GM10266 (cell line): ENCODE measurements at regions not wholly inside any gene's neighbourhood (a gene's known extent, or its start where the extent isn't known, plus 50 kb on each side); places are given as distances from the start of the nearest gene placed in this dataset.

Source experiments
- DNase-seq: peaks from one replicate; pipeline ENCODE4 v3.0.0; 2012; ENCODE audit errors: extremely low spot score
- CTCF ChIP-seq: IDR thresholded peaks from 2 replicates; pipeline ENCODE4 v1.5.1; 2012; ENCODE audit warnings: mild to moderate bottlenecking, low read depth; ENCODE audit not compliant: control insufficient read depth, insufficient read depth; ENCODE audit errors: missing control alignments

- DNase-seq = no peak
- no peak for TF ChIP-seq CTCF
Observed at GRCh38 chr2:128726236-128726635, 407.6 kb upstream of the HS6ST1 start.

GRCh38 chr2:128726911-128727310 lies 408.2 kb upstream of the HS6ST1 start:
- no peak for DNase-seq
- TF ChIP-seq CTCF = no peak

- TF ChIP-seq CTCF = no peak
- no peak for DNase-seq
Observed at GRCh38 chr2:128727404-128727803, 408.7 kb upstream of the HS6ST1 start.

DNA sequence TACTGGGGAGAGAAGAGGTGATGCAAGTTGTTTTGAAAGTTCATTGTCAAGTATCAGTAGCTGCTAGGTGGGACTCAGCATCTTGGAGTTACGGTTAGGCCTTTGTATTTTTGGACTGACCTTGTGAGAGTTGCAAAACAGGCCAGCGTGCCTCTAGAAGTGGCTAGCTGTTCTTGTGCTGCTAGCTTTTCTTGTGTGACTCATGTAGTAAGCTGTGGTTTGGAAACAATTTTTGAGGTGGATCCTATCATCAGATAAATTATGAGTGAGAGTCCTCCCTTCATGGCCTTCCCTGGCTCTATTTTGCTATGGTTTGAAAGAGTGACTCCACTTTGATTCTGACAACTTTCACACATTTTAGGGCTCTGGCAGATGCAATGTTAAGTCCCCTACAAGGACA lies 409.2 kb upstream of the HS6ST1 start:
- no peak for DNase-seq
- no peak for TF ChIP-seq CTCF

DNA sequence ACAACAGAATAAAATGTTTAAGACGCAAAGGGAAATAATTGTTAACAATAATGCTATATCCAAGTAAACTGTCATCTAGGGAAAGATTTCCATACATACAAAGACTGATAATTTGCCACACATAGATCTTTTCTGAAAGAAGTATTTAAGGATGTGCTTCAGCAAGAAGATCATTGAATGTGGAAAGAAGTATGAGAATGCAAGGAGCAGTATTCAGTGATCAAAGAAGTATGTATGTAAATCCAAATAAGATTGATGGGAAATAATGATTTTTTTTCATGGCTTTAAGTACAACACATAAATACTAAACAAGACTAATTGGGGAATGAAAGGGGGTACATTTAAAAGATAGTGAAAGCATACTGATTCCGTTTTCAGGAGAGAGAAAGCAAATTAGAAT lies 410.4 kb upstream of the HS6ST1 start:
- DNase-seq = no peak
- TF ChIP-seq CTCF = no peak

GRCh38 chr2:128731994-128732650 lies 413.5 kb upstream of the HS6ST1 start:
- DNase-seq = no peak
- no peak for TF ChIP-seq CTCF

- no peak for DNase-seq
- no peak for TF ChIP-seq CTCF
Observed at GRCh38 chr2:128732976-128733431, 414.3 kb upstream of the HS6ST1 start.
